ENCODE measurements at regions not wholly inside any gene's neighbourhood (a gene's known extent, or its start where the extent isn't known, plus 50 kb on each side); places are given as distances from the start of the nearest gene placed in this dataset.

- no peak overlapping the region for H2AFZ ChIP-seq (ENCODE audit: insufficient read depth, low read depth, low read length, poor library complexity, severe bottlenecking)
- TF ChIP-seq CTCF (IDR thresholded peaks at IDR 0.05): no peak
- H4K20me1 ChIP-seq (ENCODE audit: insufficient read depth, low read length): no peaks in the 10 kb centered on the region
- no peaks in the 10 kb centered on the region for H3K79me2 ChIP-seq (ENCODE audit: insufficient read depth, low read length)
- no peak overlapping the region for H3K9ac ChIP-seq (ENCODE audit: insufficient read depth, low read length, poor library complexity, severe bottlenecking)
- Mint-ChIP-seq H3K4me1 (no peaks in the 10 kb centered on the region), H3K36me3 (no peaks in the 10 kb centered on the region), H3K27me3 (ENCODE audit: low read depth in 3 of 3) (peaks cover 13 to 26% (median 17%) of the 10 kb centered on the region in 3 donors), H3K9me3 (peaks cover 0 to 5% (median 0%) of the 10 kb centered on the region in 7 donors), H3K27ac (no peak overlapping the region), H3K4me3 (no peak overlapping the region)
- H3K4me2 ChIP-seq (replicated peaks; ENCODE audit: extremely low read depth, low read length, poor library complexity, severe bottlenecking): no peak overlapping the region
- no peaks in the 10 kb centered on the region for H3K9me3 ChIP-seq (replicated peaks in 1 of 2; ENCODE audit: control insufficient read depth in 1 of 2, insufficient read depth in 1 of 2, low read length in 2 of 2)
- intact Hi-C loops (cut with micrococcal nuclease): no loop called here
- H3K27me3 ChIP-seq (ENCODE audit: control insufficient read depth in 2 of 2, insufficient read depth in 2 of 2, low read length in 2 of 2): no peaks in the 10 kb centered on the region
- H3K4me1 ChIP-seq (ENCODE audit: control insufficient read depth in 1 of 2, insufficient read depth in 2 of 2, low read length in 2 of 2): no peaks in the 10 kb centered on the region
- WGBS (ENCODE audit: insufficient coverage): no CpG with 5 or more reads among the region's 1 CpG
- H3K4me3 ChIP-seq (replicated peaks in 1 of 3; ENCODE audit: low read depth in 2 of 3, low read length in 3 of 3): no peak overlapping the region
- DNase-seq: no peak
- H3K36me3 ChIP-seq (replicated peaks in 1 of 2; ENCODE audit: control insufficient read depth in 1 of 2, insufficient read depth in 2 of 2, low read length in 2 of 2): no peaks in the 10 kb centered on the region
- H3K27ac ChIP-seq (ENCODE audit: low read depth in 1 of 2, low read length in 2 of 2): no peak overlapping the region
Observed at GRCh38 chr12:113749433-113749815, 216.7 kb downstream of the RBM19 start.

- Histone ChIP-seq H3K36me3 (replicated peaks in 1 of 2; ENCODE audit: control insufficient read depth in 1 of 2, insufficient read depth in 2 of 2, low read length in 2 of 2) (no peaks in the 10 kb centered on the region), H2AFZ (ENCODE audit: insufficient read depth, low read depth, low read length, poor library complexity, severe bottlenecking) (no peak overlapping the region), H3K79me2 (ENCODE audit: insufficient read depth, low read length) (no peaks in the 10 kb centered on the region), H3K27me3 (ENCODE audit: control insufficient read depth in 2 of 2, insufficient read depth in 2 of 2, low read length in 2 of 2) (no peaks in the 10 kb centered on the region), H4K20me1 (ENCODE audit: insufficient read depth, low read length) (no peaks in the 10 kb centered on the region), H3K27ac (ENCODE audit: low read depth in 1 of 2, low read length in 2 of 2) (no peak overlapping the region), H3K4me2 (replicated peaks; ENCODE audit: extremely low read depth, low read length, poor library complexity, severe bottlenecking) (no peak overlapping the region), H3K4me3 (replicated peaks in 1 of 3; ENCODE audit: low read depth in 2 of 3, low read length in 3 of 3) (no peak overlapping the region), H3K9ac (ENCODE audit: insufficient read depth, low read length, poor library complexity, severe bottlenecking) (no peak overlapping the region), H3K9me3 (replicated peaks in 1 of 2; ENCODE audit: control insufficient read depth in 1 of 2, insufficient read depth in 1 of 2, low read length in 2 of 2) (no peaks in the 10 kb centered on the region), H3K4me1 (ENCODE audit: control insufficient read depth in 1 of 2, insufficient read depth in 2 of 2, low read length in 2 of 2) (no peaks in the 10 kb centered on the region)
- Mint-ChIP-seq H3K9me3 (peaks cover 0 to 4% (median 0%) of the 10 kb centered on the region in 7 donors), H3K4me3 (no peak overlapping the region), H3K27me3 (ENCODE audit: low read depth in 3 of 3) (peaks cover 11 to 22% (median 17%) of the 10 kb centered on the region in 3 donors), H3K4me1 (no peaks in the 10 kb centered on the region), H3K27ac (no peak overlapping the region), H3K36me3 (no peaks in the 10 kb centered on the region)
- DNase-seq: no peak
- TF ChIP-seq CTCF (IDR thresholded peaks at IDR 0.05): no peak
- WGBS (ENCODE audit: insufficient coverage): 86% methylated on average over 5 of the region's 6 CpGs
- intact Hi-C loops (cut with micrococcal nuclease): no loop called here
Observed at GRCh38 chr12:113748707-113749432, 217.3 kb downstream of the RBM19 start.

Data from CD14-positive monocyte (primary cell).